ENCODE measurements at regions not wholly inside any gene's neighbourhood (a gene's known extent, or its start where the extent isn't known, plus 50 kb on each side); places are given as distances from the start of the nearest gene placed in this dataset.

DNA sequence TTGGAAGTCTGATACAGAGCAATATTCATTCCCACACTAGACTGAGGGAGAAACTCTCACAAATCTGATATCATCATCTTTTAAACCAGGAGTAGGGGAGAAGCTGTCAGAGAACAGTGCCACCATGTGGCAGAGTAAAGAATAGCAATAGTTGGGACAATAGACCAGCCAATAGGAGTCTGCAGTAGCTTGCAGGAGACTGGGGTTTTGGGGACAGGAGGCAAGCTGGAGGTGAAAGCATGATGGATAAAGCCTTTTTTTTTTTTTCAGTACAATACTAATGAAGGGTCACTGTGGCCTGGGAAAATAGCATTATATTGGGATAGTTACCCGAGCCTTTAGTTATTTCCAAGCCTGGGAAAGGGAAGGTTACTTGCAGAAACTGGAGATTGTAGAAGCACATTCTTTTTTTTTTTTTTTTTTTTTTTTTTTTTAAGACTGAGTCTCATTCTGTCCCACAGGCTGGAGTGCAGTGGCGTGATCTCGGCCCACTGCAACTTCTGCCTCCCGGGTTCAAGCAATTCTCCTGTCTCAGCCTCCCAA is 120.7 kb downstream of the S1PR1 start:
- TF ChIP-seq, protein P1, sequence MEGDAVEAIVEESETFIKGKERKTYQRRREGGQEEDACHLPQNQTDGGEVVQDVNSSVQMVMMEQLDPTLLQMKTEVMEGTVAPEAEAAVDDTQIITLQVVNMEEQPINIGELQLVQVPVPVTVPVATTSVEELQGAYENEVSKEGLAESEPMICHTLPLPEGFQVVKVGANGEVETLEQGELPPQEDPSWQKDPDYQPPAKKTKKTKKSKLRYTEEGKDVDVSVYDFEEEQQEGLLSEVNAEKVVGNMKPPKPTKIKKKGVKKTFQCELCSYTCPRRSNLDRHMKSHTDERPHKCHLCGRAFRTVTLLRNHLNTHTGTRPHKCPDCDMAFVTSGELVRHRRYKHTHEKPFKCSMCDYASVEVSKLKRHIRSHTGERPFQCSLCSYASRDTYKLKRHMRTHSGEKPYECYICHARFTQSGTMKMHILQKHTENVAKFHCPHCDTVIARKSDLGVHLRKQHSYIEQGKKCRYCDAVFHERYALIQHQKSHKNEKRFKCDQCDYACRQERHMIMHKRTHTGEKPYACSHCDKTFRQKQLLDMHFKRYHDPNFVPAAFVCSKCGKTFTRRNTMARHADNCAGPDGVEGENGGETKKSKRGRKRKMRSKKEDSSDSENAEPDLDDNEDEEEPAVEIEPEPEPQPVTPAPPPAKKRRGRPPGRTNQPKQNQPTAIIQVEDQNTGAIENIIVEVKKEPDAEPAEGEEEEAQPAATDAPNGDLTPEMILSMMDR (conservative IDR thresholded peaks at IDR 0.05; ENCODE audit: low read depth, low read length), result peak; percentile 94
- no peak for TF ChIP-seq EZH2 (IDR thresholded peaks at IDR 0.05; ENCODE audit: borderline replicate concordance, low read depth, low read length, poor library complexity, severe bottlenecking)
